HUDEP-2 (cell line): ENCODE measurements at regions not wholly inside any gene's neighbourhood (a gene's known extent, or its start where the extent isn't known, plus 50 kb on each side); places are given as distances from the start of the nearest gene placed in this dataset.

Experiments
- DNase-seq, 76 experiments: peaks; one replicate each; lab custom pipeline; 2025; ENCODE audit not compliant: unreplicated experiment in 76 of 76; lab: John Stamatoyannopoulos, UW

GRCh38 chr1:199701726-199702125 lies 325.8 kb upstream of the NR5A2 start:
- DNase-seq, result no peak

DNA sequence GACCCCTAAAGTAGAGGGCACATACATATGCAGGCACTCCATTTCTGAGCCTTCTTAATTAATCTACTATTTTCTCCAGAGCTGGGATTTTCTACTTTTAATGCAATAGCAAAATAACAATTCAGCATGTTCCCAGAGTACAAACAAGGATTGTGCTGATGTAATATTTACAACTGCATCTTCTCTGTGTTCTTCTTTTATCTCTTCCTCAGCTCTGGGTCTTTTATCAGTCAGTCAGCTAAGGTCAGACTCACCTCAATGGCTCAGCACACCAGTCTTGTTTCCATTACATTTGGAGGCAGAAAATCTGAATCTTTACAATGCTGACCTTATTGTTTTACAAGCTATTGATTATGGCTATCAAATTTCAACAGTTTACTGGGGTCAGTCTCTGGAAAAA lies 323.3 kb upstream of the NR5A2 start:
- DNase-seq, result no peak

GRCh38 chr1:199705825-199706224 lies 321.7 kb upstream of the NR5A2 start:
- DNase-seq, result no peak

DNA sequence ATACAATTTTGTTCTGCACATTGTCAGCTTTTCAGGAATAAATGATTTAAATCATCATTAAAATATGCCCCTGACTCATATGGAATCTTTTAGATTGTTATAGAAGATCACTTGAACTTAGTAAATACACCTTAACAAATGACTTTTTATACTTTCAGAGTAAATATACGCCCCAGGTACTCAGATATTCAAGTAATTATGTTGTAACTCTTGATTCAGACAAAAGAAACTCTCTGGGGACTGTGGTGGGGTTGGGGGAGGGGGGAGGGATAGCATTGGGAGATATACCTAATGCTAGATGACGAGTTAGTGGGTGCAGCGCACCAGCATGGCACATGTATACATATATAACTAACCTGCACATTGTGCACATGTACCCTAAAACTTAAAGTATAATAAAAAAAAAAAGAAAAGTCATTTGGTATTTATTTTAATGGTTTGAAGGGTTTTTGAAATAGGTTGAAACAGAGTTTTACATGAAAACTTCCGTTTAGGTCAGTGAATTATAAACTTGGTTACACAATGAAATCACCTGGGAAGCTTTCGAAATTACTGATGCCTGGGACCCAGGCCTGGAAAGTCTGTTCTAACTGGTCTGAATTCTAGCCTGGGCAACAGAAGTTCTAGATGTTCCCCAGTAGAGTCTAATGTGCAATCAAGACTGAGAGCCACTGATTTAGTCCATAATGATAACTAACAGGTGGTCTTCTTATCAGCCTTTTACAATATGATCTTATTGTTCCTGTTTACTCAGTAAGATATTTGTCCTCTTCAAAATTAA lies 320.5 kb upstream of the NR5A2 start:
- no peak for DNase-seq

DNA sequence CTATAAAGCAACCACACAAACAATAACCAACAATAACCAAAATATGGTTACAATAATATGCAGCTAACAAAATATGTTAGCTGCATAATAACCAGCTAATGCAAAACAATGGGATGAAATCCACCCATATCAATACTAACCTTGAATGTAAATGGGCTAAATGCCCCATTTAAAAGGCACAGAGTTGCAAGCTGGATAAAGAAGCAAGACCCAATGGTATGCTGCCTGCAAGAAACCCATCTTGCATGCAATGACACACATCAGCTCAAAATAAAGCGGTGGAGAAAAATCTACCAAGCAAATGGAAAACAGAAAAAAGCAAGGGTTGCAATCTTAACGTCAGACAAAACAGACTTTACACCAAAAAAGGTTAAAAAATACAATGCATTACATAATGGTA lies 316.5 kb upstream of the NR5A2 start:
- no peak for DNase-seq

GRCh38 chr1:199716729-199717128 lies 310.8 kb upstream of the NR5A2 start:
- no peak for DNase-seq

DNA sequence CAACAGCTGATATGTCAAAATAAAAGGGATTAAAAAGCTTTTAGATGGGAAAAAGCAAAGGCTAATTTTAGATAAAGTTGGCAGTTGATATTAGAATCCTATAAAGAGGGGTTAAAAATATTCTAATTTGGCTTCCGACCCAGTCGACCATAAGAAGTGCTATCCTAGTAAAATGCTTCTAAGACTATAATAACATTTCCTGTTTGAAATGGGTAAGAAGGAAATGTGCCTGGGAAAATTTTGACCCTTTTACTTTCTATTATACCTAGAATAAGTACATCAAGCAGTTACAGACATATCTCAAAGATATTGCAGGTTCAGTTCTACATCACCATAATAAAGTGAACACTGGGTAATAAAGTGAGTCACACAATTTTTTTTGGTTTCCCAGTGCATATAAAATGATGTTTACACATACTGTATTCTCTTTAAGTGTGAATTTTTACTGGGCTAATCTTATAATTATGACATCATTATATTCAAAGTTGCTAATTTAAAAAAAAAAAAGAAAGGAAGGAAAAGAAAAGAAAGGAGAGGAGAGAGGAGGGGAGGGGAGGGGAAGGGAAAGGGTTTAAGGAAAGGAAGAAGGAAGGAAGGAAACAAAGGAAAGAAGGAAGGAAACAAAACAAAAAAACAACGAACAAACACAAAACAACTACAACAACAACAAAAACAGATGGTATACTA lies 308.2 kb upstream of the NR5A2 start:
- DNase-seq, result no peak

DNA sequence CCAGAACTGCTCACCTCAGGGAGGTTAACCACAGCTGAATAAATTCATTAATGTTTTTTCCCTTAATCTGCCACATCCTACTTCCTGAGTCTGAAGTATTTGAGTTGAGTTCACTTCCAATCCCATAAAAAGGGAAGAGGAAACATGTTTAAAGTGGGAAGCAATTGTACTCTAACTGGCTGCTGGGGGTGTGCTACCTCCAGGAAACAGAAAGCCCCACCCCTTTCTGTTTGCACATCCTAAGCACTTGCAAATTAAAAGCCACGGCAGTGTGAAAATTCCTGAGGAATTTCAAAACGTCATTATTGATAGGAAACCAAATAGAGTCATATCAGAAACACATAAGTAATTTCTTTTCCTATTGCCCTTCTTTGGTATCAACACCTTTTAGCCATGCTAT lies 307.0 kb upstream of the NR5A2 start:
- no peak for DNase-seq

DNA sequence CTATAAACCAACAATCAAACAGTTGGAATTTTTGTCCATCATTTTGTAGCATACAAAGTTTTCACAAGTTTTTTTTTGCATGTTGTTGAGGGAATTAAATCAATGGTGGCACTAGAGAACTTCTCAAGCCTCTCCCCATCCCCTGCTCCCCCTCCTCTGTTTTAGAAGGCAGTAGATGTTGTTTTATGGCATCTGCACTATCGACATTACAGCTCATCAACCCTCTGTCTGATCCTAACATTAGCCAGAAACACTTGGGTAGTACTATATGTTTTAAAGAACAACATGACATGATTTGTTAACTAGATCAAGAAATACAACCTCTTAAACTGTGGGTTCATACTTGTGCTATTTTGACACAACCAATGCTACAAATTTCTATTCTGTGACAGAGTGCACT lies 306.5 kb upstream of the NR5A2 start:
- no peak for DNase-seq

- no peak for DNase-seq
These were observed 304.1 kb upstream of the NR5A2 start for GRCh38 chr1:199723250-199723956.

DNA sequence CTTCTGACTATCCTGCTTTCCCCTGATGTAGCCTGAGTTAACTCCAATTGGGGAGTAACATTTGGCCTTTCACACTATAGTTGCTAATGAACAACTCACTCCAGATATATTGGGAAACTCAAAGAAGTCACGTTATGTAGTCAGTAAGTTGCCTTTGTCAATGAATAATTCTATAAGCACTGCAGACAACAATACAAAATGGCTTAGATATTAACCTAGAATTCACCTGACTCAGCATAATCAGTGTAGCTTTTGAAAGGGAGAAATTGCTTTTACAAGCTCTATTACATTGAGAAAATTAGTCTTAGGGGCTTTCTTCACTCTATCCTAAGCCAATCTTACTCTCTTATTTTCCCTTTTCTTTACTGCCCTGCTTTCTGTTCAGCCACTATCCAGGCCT lies 303.5 kb upstream of the NR5A2 start:
- no peak for DNase-seq

DNA sequence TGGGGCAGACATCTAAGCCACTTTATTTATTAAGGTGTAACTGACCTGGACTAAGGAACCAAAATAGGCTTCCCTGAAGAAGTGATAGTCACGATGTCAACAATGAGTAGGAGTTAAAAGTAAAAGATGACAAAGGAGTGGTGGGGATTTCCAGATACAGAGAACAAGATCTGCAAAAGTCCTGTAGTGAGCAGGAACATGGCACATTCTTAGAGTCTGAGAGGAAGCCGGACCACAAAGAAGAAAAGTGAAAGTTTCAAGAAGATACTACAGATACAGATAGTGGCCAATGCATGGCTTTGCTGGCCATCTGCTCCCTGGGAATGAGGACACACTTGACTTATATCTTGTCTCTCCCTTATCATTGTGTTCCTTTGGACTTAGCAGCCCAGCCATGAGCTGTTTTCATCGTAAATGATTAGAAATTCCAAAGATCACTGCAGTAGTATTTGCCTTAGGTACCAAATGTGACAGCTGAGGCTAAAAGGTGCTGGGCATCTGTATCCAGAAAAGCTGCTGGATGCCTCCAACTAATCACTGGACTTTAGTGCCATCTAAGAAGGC lies 302.4 kb upstream of the NR5A2 start:
- no peak for DNase-seq

DNA sequence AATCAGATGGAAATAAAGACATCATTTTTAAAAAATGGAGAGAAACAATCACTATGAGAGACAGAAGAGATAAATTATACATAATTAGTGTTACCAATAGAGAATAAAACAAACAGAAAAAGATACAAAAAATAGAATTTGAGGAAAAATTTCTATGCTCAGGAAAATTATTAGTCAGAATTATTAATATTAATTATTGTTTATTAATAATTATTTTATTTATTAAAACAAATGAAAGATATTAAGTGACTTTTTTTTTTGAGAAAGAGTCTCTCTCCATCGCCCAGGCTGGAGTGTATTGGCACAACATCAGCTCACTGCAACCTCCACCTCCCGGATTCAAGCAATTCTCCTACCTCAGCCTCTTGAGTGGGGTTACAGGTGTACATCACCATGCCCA lies 299.8 kb upstream of the NR5A2 start:
- DNase-seq, result no peak

- no peak for DNase-seq
These were observed 299.2 kb upstream of the NR5A2 start for GRCh38 chr1:199728345-199728744.

- DNase-seq, result no peak
These were observed 294.4 kb upstream of the NR5A2 start for GRCh38 chr1:199733125-199733524.

GRCh38 chr1:199734186-199734585 lies 293.3 kb upstream of the NR5A2 start:
- no peak for DNase-seq

- DNase-seq, result no peak
These were observed 291.9 kb upstream of the NR5A2 start for GRCh38 chr1:199735660-199736059.

GRCh38 chr1:199736646-199737045 lies 290.9 kb upstream of the NR5A2 start:
- DNase-seq, result no peak

GRCh38 chr1:199741586-199741985 lies 285.9 kb upstream of the NR5A2 start:
- DNase-seq, result no peak

- DNase-seq, result no peak
These were observed 285.0 kb upstream of the NR5A2 start for GRCh38 chr1:199742547-199742946.

DNA sequence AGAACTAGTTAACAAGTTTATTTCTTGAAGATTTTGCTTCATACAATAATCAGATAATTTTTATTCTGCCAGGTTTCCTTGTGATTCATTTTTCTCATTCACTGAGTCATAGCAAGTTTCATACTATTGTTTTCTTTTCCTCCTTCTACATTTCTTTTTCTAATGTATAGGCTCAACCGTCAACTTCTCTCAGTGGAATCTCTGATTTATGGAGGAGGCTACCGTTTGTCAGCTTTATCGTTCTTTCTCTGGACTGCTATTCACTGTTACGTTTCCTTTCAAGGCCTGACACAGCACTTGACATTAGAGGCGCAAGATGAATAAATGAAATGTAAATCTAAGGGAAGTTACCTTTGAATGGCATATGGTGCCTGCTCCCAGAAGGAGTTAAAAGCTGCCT lies 284.3 kb upstream of the NR5A2 start:
- no peak for DNase-seq
